K562 (cell line): ENCODE measurements at regions not wholly inside any gene's neighbourhood (a gene's known extent, or its start where the extent isn't known, plus 50 kb on each side); places are given as distances from the start of the nearest gene placed in this dataset.

Experiments
- HDAC8 ChIP-seq: fragments of 450-650 bp; IDR thresholded peaks from 2 replicates; pipeline ENCODE4 v1.6.1; 2016; ENCODE audit warnings: mild to moderate bottlenecking, missing genetic modification characterization, moderate library complexity, missing compliant biosample characterization
- RREB1 ChIP-seq: fragments of 250-450 bp; sonication (Bioruptor Pico); IDR thresholded peaks from 2 replicates; pipeline ENCODE4 v1.4.0; 2020
- XRCC3 ChIP-seq: fragments of 450-650 bp; IDR thresholded peaks from 2 replicates; pipeline ENCODE4 v1.6.1; 2017; ENCODE audit warnings: mild to moderate bottlenecking, moderate library complexity
- TF ChIP-seq, protein P1 (sequence below), 3 experiments: fragments of 200-800 bp in 1 of 3; fragments of 250-450 bp in 1 of 3; fragments of 450-650 bp in 1 of 3; sonication (Bioruptor Pico) in 1 of 3; sonication (Bioruptor generic) in 1 of 3; formaldehyde crosslinking in 1 of 3; IDR thresholded peaks; 2 replicates each; pipeline versions ENCODE4 v1.6.1 to v1.8.0; 2016 to 2022; ENCODE audit warnings: mild to moderate bottlenecking in 2 of 3, missing genetic modification characterization in 2 of 3, missing compliant biosample characterization in 1 of 3, moderate library complexity in 1 of 3

- TF ChIP-seq RREB1 (CRISPR knock-in tag) (no peak), HDAC8 (tag) (no peak), XRCC3 (no peak)
- TF ChIP-seq, protein P1, sequence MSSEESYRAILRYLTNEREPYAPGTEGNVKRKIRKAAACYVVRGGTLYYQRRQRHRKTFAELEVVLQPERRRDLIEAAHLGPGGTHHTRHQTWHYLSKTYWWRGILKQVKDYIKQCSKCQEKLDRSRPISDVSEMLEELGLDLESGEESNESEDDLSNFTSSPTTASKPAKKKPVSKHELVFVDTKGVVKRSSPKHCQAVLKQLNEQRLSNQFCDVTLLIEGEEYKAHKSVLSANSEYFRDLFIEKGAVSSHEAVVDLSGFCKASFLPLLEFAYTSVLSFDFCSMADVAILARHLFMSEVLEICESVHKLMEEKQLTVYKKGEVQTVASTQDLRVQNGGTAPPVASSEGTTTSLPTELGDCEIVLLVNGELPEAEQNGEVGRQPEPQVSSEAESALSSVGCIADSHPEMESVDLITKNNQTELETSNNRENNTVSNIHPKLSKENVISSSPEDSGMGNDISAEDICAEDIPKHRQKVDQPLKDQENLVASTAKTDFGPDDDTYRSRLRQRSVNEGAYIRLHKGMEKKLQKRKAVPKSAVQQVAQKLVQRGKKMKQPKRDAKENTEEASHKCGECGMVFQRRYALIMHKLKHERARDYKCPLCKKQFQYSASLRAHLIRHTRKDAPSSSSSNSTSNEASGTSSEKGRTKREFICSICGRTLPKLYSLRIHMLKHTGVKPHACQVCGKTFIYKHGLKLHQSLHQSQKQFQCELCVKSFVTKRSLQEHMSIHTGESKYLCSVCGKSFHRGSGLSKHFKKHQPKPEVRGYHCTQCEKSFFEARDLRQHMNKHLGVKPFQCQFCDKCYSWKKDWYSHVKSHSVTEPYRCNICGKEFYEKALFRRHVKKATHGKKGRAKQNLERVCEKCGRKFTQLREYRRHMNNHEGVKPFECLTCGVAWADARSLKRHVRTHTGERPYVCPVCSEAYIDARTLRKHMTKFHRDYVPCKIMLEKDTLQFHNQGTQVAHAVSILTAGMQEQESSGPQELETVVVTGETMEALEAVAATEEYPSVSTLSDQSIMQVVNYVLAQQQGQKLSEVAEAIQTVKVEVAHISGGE (CRISPR knock-in tag; IDR thresholded peaks at IDR 0.05): no peak
Observed at GRCh38 chr5:103721183-103721582, 158.6 kb upstream of the NUDT12 start (continued).
